GM12864 (cell line): ENCODE measurements at regions not wholly inside any gene's neighbourhood (a gene's known extent, or its start where the extent isn't known, plus 50 kb on each side); places are given as distances from the start of the nearest gene placed in this dataset.
"Not testable (repeated sequence)": the region's sequence is repeated elsewhere in the genome, so short reads cannot be mapped to it uniquely, and the experiment has no call there.

ENCODE experiments used
- DNase-seq: peaks from one replicate; pipeline ENCODE4 v3.0.0-alpha.2; 2011; ENCODE audit warnings: low read depth
- H3K4me3 ChIP-seq: 2 replicates; pipeline ENCODE4 v1.5.1; 2011; ENCODE audit warnings: mild to moderate bottlenecking, low read depth, low read length, control low read depth
- CTCF ChIP-seq: IDR thresholded peaks from 2 replicates; pipeline ENCODE4 v1.5.1; 2011; ENCODE audit warnings: low read depth, mild to moderate bottlenecking, moderate library complexity, low read length, control low read depth, inconsistent platforms; ENCODE audit errors: missing control alignments

GRCh38 chr7:41438705-41439514, 264.0 kb downstream of the INHBA start:
- DNase-seq, result no peak
- no peak overlapping the region for H3K4me3 ChIP-seq
- no peak for TF ChIP-seq CTCF

GRCh38 chr7:41437257-41438196, 265.4 kb downstream of the INHBA start:
- TF ChIP-seq CTCF, result no peak
- no peak overlapping the region for H3K4me3 ChIP-seq
- DNase-seq, result no peak

- H3K4me3 ChIP-seq, result no peak overlapping the region
- TF ChIP-seq CTCF, result no peak
- DNase-seq, result no peak
These were observed 266.8 kb downstream of the INHBA start for GRCh38 chr7:41436139-41436538.

- not testable (repeated sequence) for H3K4me3 ChIP-seq, DNase-seq
These were observed 267.9 kb downstream of the INHBA start for GRCh38 chr7:41435020-41435419.

GRCh38 chr7:41431671-41432070, 271.2 kb downstream of the INHBA start:
- TF ChIP-seq CTCF, result no peak
- no peak overlapping the region for H3K4me3 ChIP-seq
- no peak for DNase-seq

GRCh38 chr7:41428381-41428780, 274.5 kb downstream of the INHBA start:
- no peak overlapping the region for H3K4me3 ChIP-seq
- no peak for TF ChIP-seq CTCF
- no peak for DNase-seq

- DNase-seq, result no peak
- H3K4me3 ChIP-seq, result no peak overlapping the region
- TF ChIP-seq CTCF, result no peak
These were observed 277.0 kb downstream of the INHBA start for GRCh38 chr7:41425926-41426325.
